A549 (cell line): ENCODE measurements at regions not wholly inside any gene's neighbourhood (a gene's known extent, or its start where the extent isn't known, plus 50 kb on each side); places are given as distances from the start of the nearest gene placed in this dataset.

Source experiments
- JUN ChIP-seq, 2 experiments: fragments of >200 bp; sonication (Bioruptor Twin); formaldehyde crosslinking; IDR thresholded peaks; 2 replicates in 1 of 2; 3 replicates in 1 of 2; pipeline ENCODE4 v1.6.1; 2016 to 2017
- JUNB ChIP-seq: fragments of >200 bp; sonication (Bioruptor Twin); formaldehyde crosslinking; IDR thresholded peaks from 2 replicates; pipeline ENCODE4 v1.6.1; 2016
- RCOR1 ChIP-seq: fragments of 150-350 bp; IDR thresholded peaks from 2 replicates; pipeline ENCODE4 v1.6.1; 2014; ENCODE audit warnings: antibody characterized with exemption, low read length, low read depth

DNA sequence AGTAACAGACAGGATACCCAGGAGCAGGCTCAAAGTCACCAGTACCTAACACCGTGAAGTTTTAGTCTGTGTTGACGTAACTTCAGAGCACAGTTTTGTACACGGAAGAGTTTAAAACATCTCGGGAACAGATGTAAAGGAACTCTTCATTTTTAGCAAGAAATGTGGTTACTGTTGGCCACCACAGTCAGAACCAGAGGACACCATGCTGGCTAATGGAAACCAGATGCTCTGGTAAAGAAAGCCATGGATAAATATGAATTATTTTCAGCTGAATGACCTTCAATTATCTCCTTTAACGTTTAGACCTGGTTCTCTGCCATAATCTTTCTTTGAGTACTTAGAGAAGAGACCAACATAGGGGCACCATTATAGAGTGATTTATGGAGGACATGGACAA lies 115.9 kb downstream of the NTMT2 start:
- no peak for TF ChIP-seq RCOR1
- TF ChIP-seq JUN (IDR thresholded peaks at IDR 0.05) = no peak
- TF ChIP-seq JUNB = no peak
